ENCODE measurements at regions not wholly inside any gene's neighbourhood (a gene's known extent, or its start where the extent isn't known, plus 50 kb on each side); places are given as distances from the start of the nearest gene placed in this dataset.

DNA sequence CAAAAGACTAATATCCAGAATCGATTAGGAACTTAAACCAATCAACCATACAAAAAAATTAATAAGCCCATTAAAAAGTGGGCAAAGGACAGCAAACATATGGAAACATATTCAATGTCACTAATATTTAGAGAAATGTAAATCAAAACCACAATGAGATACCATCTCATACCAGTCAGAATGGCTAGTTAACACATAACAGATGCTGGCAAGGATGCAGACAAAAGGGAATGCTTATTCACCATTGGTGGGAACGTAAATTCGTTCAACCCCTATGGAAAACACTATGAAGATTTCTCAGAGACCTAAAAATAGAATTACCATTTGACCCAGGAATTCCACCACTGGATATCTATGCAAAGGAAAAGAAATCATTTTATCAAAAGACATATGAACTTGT is 468.2 kb upstream of the ST6GAL2 start:
- ATAC-seq (ENCODE audit: poor library complexity): no peak
- H3K9me3 ChIP-seq (ENCODE audit: control insufficient read depth in 1 of 2, insufficient read depth in 1 of 2, low read length in 2 of 2): peaks cover 4% of the 10 kb centered on the region in 2 experiments
- no peaks in the 10 kb centered on the region for H3K4me1 Mint-ChIP-seq (ENCODE audit: low read depth)

DNA sequence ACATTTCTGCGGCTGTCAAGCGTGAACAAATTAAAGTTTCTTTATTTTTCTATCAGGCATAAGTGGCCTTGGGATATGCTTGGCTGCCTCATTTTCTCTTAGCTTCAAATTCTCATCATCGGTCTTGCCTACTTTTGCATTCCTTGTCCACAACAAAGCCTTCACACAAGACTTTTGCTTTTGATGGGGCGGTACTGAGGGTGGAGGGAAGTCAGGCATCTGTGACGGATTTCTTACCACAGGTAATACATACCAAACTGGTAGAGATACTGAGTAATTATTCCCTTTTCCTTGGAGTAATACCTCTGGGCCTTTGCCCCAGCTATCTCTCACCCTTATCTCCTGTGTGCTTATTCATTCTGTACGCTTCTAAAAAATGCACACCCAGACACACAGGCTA is 468.3 kb upstream of the RGPD4 start:
- ChIA-PET CTCF (no interaction called here), POLR2A (no interaction called here)
- TF ChIP-seq, protein P1, sequence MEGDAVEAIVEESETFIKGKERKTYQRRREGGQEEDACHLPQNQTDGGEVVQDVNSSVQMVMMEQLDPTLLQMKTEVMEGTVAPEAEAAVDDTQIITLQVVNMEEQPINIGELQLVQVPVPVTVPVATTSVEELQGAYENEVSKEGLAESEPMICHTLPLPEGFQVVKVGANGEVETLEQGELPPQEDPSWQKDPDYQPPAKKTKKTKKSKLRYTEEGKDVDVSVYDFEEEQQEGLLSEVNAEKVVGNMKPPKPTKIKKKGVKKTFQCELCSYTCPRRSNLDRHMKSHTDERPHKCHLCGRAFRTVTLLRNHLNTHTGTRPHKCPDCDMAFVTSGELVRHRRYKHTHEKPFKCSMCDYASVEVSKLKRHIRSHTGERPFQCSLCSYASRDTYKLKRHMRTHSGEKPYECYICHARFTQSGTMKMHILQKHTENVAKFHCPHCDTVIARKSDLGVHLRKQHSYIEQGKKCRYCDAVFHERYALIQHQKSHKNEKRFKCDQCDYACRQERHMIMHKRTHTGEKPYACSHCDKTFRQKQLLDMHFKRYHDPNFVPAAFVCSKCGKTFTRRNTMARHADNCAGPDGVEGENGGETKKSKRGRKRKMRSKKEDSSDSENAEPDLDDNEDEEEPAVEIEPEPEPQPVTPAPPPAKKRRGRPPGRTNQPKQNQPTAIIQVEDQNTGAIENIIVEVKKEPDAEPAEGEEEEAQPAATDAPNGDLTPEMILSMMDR (IDR thresholded peaks at IDR 0.05): no peak
- no peaks in the 10 kb centered on the region for H3K27me3 Mint-ChIP-seq
- no peaks in the 10 kb centered on the region for H3K27me3 ChIP-seq (ENCODE audit: control insufficient read depth in 1 of 2, insufficient read depth in 2 of 2, low read length in 2 of 2)
- H3K4me1 Mint-ChIP-seq (ENCODE audit: low read depth): no peaks in the 10 kb centered on the region
- no peak overlapping the region for H3K4me3 Mint-ChIP-seq
- no peaks in the 10 kb centered on the region for H3K36me3 Mint-ChIP-seq (ENCODE audit: low read depth)
- no peaks in the 10 kb centered on the region for H3K4me1 ChIP-seq (ENCODE audit: insufficient read depth, low read length)
- H3K27ac ChIP-seq (ENCODE audit: low read depth in 1 of 2, low read length in 2 of 2): no peak overlapping the region
- peaks cover 7% of the 10 kb centered on the region for H3K9me3 Mint-ChIP-seq
- peaks cover 0 to 2% of the 10 kb centered on the region in 2 experiments for H3K9me3 ChIP-seq (ENCODE audit: control insufficient read depth in 1 of 2, insufficient read depth in 1 of 2, low read length in 2 of 2)
- H3K36me3 ChIP-seq (ENCODE audit: insufficient read depth, low read length): no peaks in the 10 kb centered on the region
- no peak for ATAC-seq (ENCODE audit: poor library complexity)
- H3K4me3 ChIP-seq (ENCODE audit: low read length): no peak overlapping the region
- intact Hi-C loops (cut with DNase I, micrococcal nuclease): no loop called here
- DNase-seq: no peak
- no peak overlapping the region for H3K27ac Mint-ChIP-seq

More for the DNA sequence above, 468.2 kb upstream of the ST6GAL2 start:
- DNase-seq: no peak
- TF ChIP-seq, protein P1 (IDR thresholded peaks at IDR 0.05): no peak
- CTCF ChIA-PET: no interaction called here
- H3K4me3 Mint-ChIP-seq: no peak overlapping the region
- intact Hi-C loops (cut with DNase I, micrococcal nuclease): no loop called here
- H3K4me3 ChIP-seq (ENCODE audit: low read length): no peak overlapping the region
- H3K4me1 ChIP-seq (ENCODE audit: insufficient read depth, low read length): no peaks in the 10 kb centered on the region
- POLR2A ChIA-PET: no interaction called here
- no peak overlapping the region for H3K27ac Mint-ChIP-seq
- no peak overlapping the region for H3K27ac ChIP-seq (ENCODE audit: low read depth in 1 of 2, low read length in 2 of 2)
- no peaks in the 10 kb centered on the region for H3K27me3 Mint-ChIP-seq
- no peaks in the 10 kb centered on the region for H3K36me3 Mint-ChIP-seq (ENCODE audit: low read depth)
- no peaks in the 10 kb centered on the region for H3K27me3 ChIP-seq (ENCODE audit: control insufficient read depth in 1 of 2, insufficient read depth in 2 of 2, low read length in 2 of 2)
- no peaks in the 10 kb centered on the region for H3K36me3 ChIP-seq (ENCODE audit: insufficient read depth, low read length)
- H3K9me3 Mint-ChIP-seq: peaks cover 12% of the 10 kb centered on the region

DNA sequence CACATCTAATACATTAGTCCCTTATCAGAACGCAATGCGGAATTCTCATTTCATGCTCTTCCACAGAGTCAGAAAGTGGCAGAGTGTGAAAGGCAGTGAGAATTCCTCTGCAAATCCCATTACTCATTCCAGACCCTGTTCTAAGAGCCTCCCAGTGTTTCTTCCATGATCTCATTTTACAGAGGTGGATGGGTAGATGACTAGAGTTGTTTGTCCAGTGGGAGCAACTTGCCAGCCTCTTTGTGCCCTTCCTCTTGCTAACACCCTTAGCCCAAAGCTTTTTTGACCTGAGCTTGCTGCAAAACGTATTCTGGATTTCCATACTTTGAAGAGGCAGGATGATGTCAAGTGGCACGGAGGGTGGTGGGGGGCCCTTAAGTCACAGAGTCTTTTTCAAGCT is 467.7 kb upstream of the RGPD4 start:
- DNase-seq: no peak
- H3K4me1 Mint-ChIP-seq (ENCODE audit: low read depth): no peaks in the 10 kb centered on the region
- Histone ChIP-seq H3K27me3 (ENCODE audit: control insufficient read depth in 1 of 2, insufficient read depth in 2 of 2, low read length in 2 of 2) (no peaks in the 10 kb centered on the region), H3K4me3 (ENCODE audit: low read length) (no peak overlapping the region), H3K27ac (ENCODE audit: low read depth in 1 of 2, low read length in 2 of 2) (no peak overlapping the region), H3K9me3 (ENCODE audit: control insufficient read depth in 1 of 2, insufficient read depth in 1 of 2, low read length in 2 of 2) (peaks cover 0 to 4% of the 10 kb centered on the region in 2 experiments), H3K36me3 (ENCODE audit: insufficient read depth, low read length) (no peaks in the 10 kb centered on the region), H3K4me1 (ENCODE audit: insufficient read depth, low read length) (no peaks in the 10 kb centered on the region)
- TF ChIP-seq, protein P1 (IDR thresholded peaks at IDR 0.05): no peak
- H3K27ac Mint-ChIP-seq: no peak overlapping the region
- intact Hi-C loops (cut with DNase I, micrococcal nuclease): no loop called here
- no peak overlapping the region for H3K4me3 Mint-ChIP-seq
- peaks cover 5% of the 10 kb centered on the region for H3K9me3 Mint-ChIP-seq
- H3K36me3 Mint-ChIP-seq (ENCODE audit: low read depth): no peaks in the 10 kb centered on the region
- POLR2A ChIA-PET: no interaction called here
- CTCF ChIA-PET: interaction anchor here (0.7 kb wide), 1 partner anchor 32 kb away, joined by 3 read pairs; no protein-coding TSS in a partner anchor
- ATAC-seq (ENCODE audit: poor library complexity): no peak
- no peaks in the 10 kb centered on the region for H3K27me3 Mint-ChIP-seq
